ENCODE measurements at regions not wholly inside any gene's neighbourhood (a gene's known extent, or its start where the extent isn't known, plus 50 kb on each side); places are given as distances from the start of the nearest gene placed in this dataset.

DNA sequence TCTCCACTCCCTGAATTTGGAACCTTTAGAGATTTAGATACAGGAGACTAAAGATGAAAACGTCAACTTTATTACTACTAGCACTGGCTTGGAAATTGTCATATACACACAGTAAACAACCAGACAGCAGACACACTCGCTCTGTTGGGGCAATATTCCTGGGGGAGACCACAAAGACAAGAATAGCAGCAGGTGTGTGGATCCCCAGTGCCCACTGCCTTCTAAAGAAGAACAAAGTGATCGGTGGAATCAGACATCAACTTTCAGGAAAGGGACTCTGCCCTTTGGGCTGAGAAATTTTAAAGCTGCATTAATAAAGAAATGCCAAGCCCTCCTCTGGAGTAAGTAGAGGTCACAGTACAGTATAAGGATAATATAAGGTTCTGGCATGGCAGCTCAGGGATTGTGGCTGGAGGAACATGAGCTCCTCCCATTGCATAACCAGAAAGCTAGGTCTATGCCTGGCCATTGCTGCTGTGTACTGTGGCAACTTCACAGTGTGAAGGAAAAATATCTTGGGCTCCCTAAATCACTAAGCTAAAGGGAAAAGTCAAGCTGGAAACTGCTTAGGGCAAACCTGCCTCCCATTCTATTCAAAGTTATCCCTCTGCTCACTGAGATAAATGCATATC lies 57.1 kb upstream of the ANKRD1 start:
- TF ChIP-seq EP300 (IDR thresholded peaks at IDR 0.05) (no peak), POLR2A (IDR thresholded peaks at IDR 0.05) (no peak)

Measured in tibial nerve (tissue), 3 donors.